GM12873 (cell line): ENCODE measurements at regions not wholly inside any gene's neighbourhood (a gene's known extent, or its start where the extent isn't known, plus 50 kb on each side); places are given as distances from the start of the nearest gene placed in this dataset.

Source experiments
- CTCF ChIP-seq: IDR thresholded peaks from 2 replicates; pipeline ENCODE4 v1.5.1; 2012; ENCODE audit warnings: low read depth, mild to moderate bottlenecking, moderate library complexity, low read length, control low read depth; ENCODE audit not compliant: insufficient read depth; ENCODE audit errors: missing control alignments

GRCh38 chr2:18073601-18074000 is 195.1 kb downstream of the KCNS3 start:
- TF ChIP-seq CTCF: no peak

GRCh38 chr2:18067588-18068384 is 189.3 kb downstream of the KCNS3 start:
- TF ChIP-seq CTCF: no peak

GRCh38 chr2:18066894-18067293 is 188.4 kb downstream of the KCNS3 start:
- TF ChIP-seq CTCF: no peak

- TF ChIP-seq CTCF: no peak
These were observed 187.6 kb downstream of the KCNS3 start for GRCh38 chr2:18066066-18066465.

- TF ChIP-seq CTCF: no peak
These were observed 186.8 kb downstream of the KCNS3 start for GRCh38 chr2:18065249-18065648.

- no peak for TF ChIP-seq CTCF
These were observed 185.5 kb downstream of the KCNS3 start for GRCh38 chr2:18063826-18064470.

GRCh38 chr2:18062892-18063291 is 184.4 kb downstream of the KCNS3 start:
- no peak for TF ChIP-seq CTCF
